NB4 (cell line): ENCODE measurements at regions not wholly inside any gene's neighbourhood (a gene's known extent, or its start where the extent isn't known, plus 50 kb on each side); places are given as distances from the start of the nearest gene placed in this dataset.
"Not testable (repeated sequence)": the region's sequence is repeated elsewhere in the genome, so short reads cannot be mapped to it uniquely, and the experiment has no call there.

Experiments
- DNase-seq: peaks from one replicate; pipeline ENCODE4 v3.0.0; 2010; ENCODE audit warnings: low read depth
- H3K4me3 ChIP-seq: one replicate; pipeline ENCODE4 v1.5.1; 2011; ENCODE audit warnings: mild to moderate bottlenecking, low read depth, low read length, moderate library complexity
- CTCF ChIP-seq: IDR thresholded peaks from one replicate; pipeline ENCODE4 v1.5.1; 2012; ENCODE audit warnings: low read depth, low read length
- MAX ChIP-seq: IDR thresholded peaks from 2 replicates; pipeline ENCODE4 v1.6.1; 2011; ENCODE audit warnings: low read depth, low read length
- MYC ChIP-seq: IDR thresholded peaks from 2 replicates; pipeline ENCODE4 v1.6.1; 2011; ENCODE audit warnings: low read depth, low read length
- POLR2A ChIP-seq: IDR thresholded peaks from 2 replicates; pipeline ENCODE4 v1.6.1; 2011; ENCODE audit warnings: mild to moderate bottlenecking; ENCODE audit not compliant: insufficient read length; ENCODE audit errors: extremely low read depth

- H3K4me3 ChIP-seq = no peak overlapping the region
- DNase-seq = no peak
- TF ChIP-seq MYC (no peak), MAX (no peak), POLR2A (no peak), CTCF (no peak)
Observed at GRCh38 chr6:30810813-30811339, 66.5 kb upstream of the IER3 start.

- DNase-seq, H3K4me3 ChIP-seq: not testable (repeated sequence)
Observed at GRCh38 chr6:30807566-30807965, 63.2 kb upstream of the IER3 start.

GRCh38 chr6:30806581-30807183, 62.3 kb upstream of the IER3 start:
- TF ChIP-seq CTCF (no peak), MAX (no peak), POLR2A (no peak), MYC (no peak)
- H3K4me3 ChIP-seq = no peak overlapping the region
- DNase-seq = no peak

- TF ChIP-seq MAX (no peak), POLR2A (no peak), MYC (no peak)
- H3K4me3 ChIP-seq = no peak overlapping the region
- DNase-seq = no peak
Observed at GRCh38 chr6:30804333-30804732, 60.0 kb upstream of the IER3 start.

- H3K4me3 ChIP-seq = no peak overlapping the region
- DNase-seq = no peak
- TF ChIP-seq POLR2A = no peak
- TF ChIP-seq MAX = no peak
- TF ChIP-seq CTCF = no peak
- TF ChIP-seq MYC = no peak
Observed at GRCh38 chr6:30802731-30803130, 58.4 kb upstream of the IER3 start.

- H3K4me3 ChIP-seq = no peak overlapping the region
- DNase-seq = no peak
- TF ChIP-seq CTCF = no peak
- TF ChIP-seq MAX = no peak
- TF ChIP-seq POLR2A = no peak
- no peak for TF ChIP-seq MYC
Observed at GRCh38 chr6:30801950-30802349, 57.6 kb upstream of the IER3 start.

- TF ChIP-seq MAX (no peak), POLR2A (no peak), MYC (no peak), CTCF (no peak)
- DNase-seq = no peak
- no peak overlapping the region for H3K4me3 ChIP-seq
Observed at GRCh38 chr6:30800871-30801270, 56.5 kb upstream of the IER3 start.
